ENCODE measurements at regions not wholly inside any gene's neighbourhood (a gene's known extent, or its start where the extent isn't known, plus 50 kb on each side); places are given as distances from the start of the nearest gene placed in this dataset.

DNA sequence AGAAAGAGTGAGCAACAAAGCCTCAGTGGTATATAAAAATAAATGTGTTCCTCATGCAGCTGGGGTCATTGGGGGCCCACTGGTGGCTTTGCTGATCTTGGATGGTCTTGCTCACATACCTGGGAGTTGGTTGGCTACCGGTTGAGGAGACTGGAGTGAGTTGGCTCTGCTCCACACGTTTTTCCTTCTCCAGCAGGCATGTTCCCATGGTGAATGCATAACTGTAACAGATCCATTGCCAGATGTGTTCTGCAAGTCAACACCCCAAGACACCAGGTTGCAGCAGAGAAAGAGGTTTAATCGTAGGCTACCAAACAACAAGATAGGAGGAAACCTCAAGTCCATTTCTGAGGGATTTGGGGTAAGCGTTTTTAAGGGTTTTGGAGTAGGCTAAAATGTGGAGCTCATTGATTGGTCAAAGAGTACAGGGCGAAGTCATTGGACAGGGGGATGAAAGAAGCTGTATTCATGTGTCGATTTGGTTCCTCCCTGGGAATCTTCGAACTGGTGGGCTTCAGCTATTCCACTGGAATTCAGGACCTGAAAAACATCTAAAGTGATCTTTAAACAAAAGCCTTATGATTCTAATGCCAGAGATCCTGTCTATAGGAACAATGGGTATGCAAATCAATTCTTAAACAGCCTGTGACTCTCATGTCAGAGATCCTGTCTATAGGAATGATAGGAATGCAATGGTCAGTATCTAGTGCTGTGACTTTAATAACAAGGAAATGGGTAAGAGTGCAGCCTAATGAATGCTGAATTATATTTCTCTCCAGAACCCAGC lies 467.5 kb upstream of the C16orf82 start:
- DNase-seq (ENCODE audit: low read depth) = no peak
- no peak overlapping the region for H3K4me3 ChIP-seq (ENCODE audit: low read depth, low read length)
- TF ChIP-seq POLR2A (IDR thresholded peaks at IDR 0.05; ENCODE audit: extremely low read depth, insufficient read length) = no peak
- no peak for TF ChIP-seq MYC (IDR thresholded peaks at IDR 0.05; ENCODE audit: low read depth, low read length)
- TF ChIP-seq, protein P1, sequence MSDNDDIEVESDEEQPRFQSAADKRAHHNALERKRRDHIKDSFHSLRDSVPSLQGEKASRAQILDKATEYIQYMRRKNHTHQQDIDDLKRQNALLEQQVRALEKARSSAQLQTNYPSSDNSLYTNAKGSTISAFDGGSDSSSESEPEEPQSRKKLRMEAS (IDR thresholded peaks at IDR 0.05; ENCODE audit: low read depth, low read length) = no peak
- no peak for TF ChIP-seq CTCF (IDR thresholded peaks at IDR 0.05; ENCODE audit: low read depth, low read length)

DNA sequence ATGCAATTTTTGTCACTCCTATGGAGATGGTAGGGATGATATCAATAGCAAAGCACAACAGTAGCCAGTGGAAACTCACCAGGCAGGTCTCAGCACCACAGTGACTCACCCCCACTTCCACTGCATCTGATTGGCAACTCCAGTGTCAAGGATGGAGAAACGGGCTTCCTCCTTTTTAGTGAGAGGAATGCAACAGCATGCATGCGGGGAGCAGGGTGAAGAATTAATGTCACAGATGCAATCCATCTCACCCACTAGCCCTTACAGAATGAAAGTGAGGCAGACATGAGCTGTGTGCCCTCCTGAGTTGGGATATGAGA lies 467.0 kb upstream of the C16orf82 start:
- no peak for DNase-seq (ENCODE audit: low read depth)
- no peak for TF ChIP-seq CTCF (IDR thresholded peaks at IDR 0.05; ENCODE audit: low read depth, low read length)
- TF ChIP-seq, protein P1 (IDR thresholded peaks at IDR 0.05; ENCODE audit: low read depth, low read length) = no peak
- no peak for TF ChIP-seq POLR2A (IDR thresholded peaks at IDR 0.05; ENCODE audit: extremely low read depth, insufficient read length)
- no peak overlapping the region for H3K4me3 ChIP-seq (ENCODE audit: low read depth, low read length)

GRCh38 chr16:26601335-26601734 lies 465.4 kb upstream of the C16orf82 start:
- no peak for DNase-seq (ENCODE audit: low read depth)
- H3K4me3 ChIP-seq (ENCODE audit: low read depth, low read length) = no peak overlapping the region
- TF ChIP-seq, protein P1 (IDR thresholded peaks at IDR 0.05; ENCODE audit: low read depth, low read length) = no peak
- TF ChIP-seq MYC (IDR thresholded peaks at IDR 0.05; ENCODE audit: low read depth, low read length) = no peak
- no peak for TF ChIP-seq CTCF (IDR thresholded peaks at IDR 0.05; ENCODE audit: low read depth, low read length)
- no peak for TF ChIP-seq POLR2A (IDR thresholded peaks at IDR 0.05; ENCODE audit: extremely low read depth, insufficient read length)

- no peak for DNase-seq (ENCODE audit: low read depth)
- no peak overlapping the region for H3K4me3 ChIP-seq (ENCODE audit: low read depth, low read length)
- TF ChIP-seq, protein P1 (IDR thresholded peaks at IDR 0.05; ENCODE audit: low read depth, low read length) = no peak
- TF ChIP-seq POLR2A (IDR thresholded peaks at IDR 0.05; ENCODE audit: extremely low read depth, insufficient read length) = no peak
- no peak for TF ChIP-seq MYC (IDR thresholded peaks at IDR 0.05; ENCODE audit: low read depth, low read length)
- no peak for TF ChIP-seq CTCF (IDR thresholded peaks at IDR 0.05; ENCODE audit: low read depth, low read length)
Measured at GRCh38 chr16:26605626-26606271, 461.0 kb upstream of the C16orf82 start.

DNA sequence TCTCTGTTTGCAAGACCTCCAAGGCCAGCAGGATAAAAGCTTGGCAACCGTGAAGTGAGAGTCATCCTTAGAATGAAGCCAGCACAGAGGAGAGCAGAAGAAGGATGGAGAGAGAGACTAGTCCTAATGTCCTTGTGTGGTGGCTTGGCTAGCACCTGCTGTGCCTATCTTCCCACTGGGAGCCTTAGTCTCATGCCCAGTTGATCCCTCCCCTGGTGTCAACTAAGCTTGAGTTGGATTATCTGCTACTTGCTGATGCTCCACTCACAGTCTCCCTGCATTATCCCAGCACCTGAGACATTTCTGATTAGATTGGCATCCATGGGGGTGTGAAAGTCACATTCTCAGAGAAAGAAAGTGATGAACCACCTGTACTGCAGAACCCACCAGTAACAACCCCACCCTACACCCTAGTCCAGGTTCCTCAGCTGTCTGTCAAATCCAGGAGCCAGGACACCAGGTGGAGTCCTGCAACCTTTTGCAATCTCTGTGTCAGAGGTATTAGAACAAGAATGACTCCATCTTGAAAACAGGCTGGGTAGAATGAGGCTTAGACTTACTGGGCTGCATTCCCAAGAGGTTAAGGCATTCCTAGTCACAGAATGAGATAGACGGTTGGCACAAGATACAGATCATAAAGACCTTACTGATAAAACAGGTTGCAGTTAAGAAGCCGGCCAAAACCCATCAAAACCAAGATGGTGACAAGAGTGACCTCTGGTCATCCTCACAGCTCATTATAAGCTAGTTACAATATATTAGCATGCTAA lies 460.2 kb upstream of the C16orf82 start:
- no peak for DNase-seq (ENCODE audit: low read depth)
- TF ChIP-seq CTCF (IDR thresholded peaks at IDR 0.05; ENCODE audit: low read depth, low read length) = no peak
- TF ChIP-seq MYC (IDR thresholded peaks at IDR 0.05; ENCODE audit: low read depth, low read length) = no peak
- no peak for TF ChIP-seq POLR2A (IDR thresholded peaks at IDR 0.05; ENCODE audit: extremely low read depth, insufficient read length)
- TF ChIP-seq, protein P1 (IDR thresholded peaks at IDR 0.05; ENCODE audit: low read depth, low read length) = no peak
- H3K4me3 ChIP-seq (ENCODE audit: low read depth, low read length) = no peak overlapping the region
